Fibroblast of pulmonary artery (primary cell): ENCODE measurements at regions not wholly inside any gene's neighbourhood (a gene's known extent, or its start where the extent isn't known, plus 50 kb on each side); places are given as distances from the start of the nearest gene placed in this dataset.

Experiments
- DNase-seq: peaks from one replicate; pipeline ENCODE4 v3.0.0-alpha.2; 2010; ENCODE audit warnings: low read depth
- H3K4me3 ChIP-seq: replicated peaks from 2 replicates; pipeline ENCODE4 v1.5.1; 2011; ENCODE audit warnings: low read depth, mild to moderate bottlenecking, control low read depth, low read length, moderate library complexity
- TF ChIP-seq, protein P1 (sequence below): IDR thresholded peaks from 2 replicates; pipeline ENCODE4 v1.5.1; 2011; ENCODE audit warnings: mild to moderate bottlenecking, control low read depth, low read length, inconsistent platforms; ENCODE audit errors: missing control alignments

DNA sequence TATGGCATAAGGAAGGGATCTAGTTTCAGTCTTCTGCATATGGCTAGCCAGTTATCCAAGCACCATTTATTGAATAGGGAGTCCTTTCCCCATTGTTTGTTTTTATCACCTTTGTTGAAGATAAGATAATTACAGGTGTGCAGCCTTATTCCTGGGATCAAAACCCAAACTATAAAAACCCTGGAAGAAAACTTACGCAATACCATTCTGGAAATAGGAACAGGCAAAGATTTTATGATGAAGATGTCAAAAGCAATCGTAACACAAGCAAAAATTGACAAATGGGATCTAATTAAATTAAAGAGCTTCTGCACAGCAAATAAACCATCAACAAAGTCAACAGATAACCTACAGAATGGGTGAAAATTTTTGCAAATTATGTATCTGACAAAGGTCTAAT, 128.5 kb upstream of the DCN start:
- no peak for DNase-seq
- no peak overlapping the region for H3K4me3 ChIP-seq
- TF ChIP-seq, protein P1, sequence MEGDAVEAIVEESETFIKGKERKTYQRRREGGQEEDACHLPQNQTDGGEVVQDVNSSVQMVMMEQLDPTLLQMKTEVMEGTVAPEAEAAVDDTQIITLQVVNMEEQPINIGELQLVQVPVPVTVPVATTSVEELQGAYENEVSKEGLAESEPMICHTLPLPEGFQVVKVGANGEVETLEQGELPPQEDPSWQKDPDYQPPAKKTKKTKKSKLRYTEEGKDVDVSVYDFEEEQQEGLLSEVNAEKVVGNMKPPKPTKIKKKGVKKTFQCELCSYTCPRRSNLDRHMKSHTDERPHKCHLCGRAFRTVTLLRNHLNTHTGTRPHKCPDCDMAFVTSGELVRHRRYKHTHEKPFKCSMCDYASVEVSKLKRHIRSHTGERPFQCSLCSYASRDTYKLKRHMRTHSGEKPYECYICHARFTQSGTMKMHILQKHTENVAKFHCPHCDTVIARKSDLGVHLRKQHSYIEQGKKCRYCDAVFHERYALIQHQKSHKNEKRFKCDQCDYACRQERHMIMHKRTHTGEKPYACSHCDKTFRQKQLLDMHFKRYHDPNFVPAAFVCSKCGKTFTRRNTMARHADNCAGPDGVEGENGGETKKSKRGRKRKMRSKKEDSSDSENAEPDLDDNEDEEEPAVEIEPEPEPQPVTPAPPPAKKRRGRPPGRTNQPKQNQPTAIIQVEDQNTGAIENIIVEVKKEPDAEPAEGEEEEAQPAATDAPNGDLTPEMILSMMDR, result no peak

DNA sequence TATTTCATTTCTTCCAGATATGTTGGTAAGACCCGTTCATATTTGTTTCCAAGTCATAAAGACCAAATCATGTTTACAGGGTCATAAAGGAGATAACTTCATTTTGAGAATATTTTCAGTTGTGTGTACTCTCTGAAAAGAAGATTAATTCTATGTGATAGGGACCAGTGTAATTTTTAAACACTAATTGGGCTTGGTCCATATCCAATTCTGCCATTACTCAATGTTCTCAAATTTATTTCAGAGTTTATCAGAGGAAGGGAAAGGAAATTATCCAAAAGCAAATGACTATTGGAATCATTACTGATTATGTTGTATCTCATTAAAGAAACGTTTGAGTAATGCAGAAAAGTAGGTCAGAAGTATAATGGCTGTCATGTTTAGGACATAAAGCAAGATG, 126.8 kb upstream of the DCN start:
- no peak overlapping the region for H3K4me3 ChIP-seq
- TF ChIP-seq, protein P1, result no peak
- DNase-seq, result no peak

DNA sequence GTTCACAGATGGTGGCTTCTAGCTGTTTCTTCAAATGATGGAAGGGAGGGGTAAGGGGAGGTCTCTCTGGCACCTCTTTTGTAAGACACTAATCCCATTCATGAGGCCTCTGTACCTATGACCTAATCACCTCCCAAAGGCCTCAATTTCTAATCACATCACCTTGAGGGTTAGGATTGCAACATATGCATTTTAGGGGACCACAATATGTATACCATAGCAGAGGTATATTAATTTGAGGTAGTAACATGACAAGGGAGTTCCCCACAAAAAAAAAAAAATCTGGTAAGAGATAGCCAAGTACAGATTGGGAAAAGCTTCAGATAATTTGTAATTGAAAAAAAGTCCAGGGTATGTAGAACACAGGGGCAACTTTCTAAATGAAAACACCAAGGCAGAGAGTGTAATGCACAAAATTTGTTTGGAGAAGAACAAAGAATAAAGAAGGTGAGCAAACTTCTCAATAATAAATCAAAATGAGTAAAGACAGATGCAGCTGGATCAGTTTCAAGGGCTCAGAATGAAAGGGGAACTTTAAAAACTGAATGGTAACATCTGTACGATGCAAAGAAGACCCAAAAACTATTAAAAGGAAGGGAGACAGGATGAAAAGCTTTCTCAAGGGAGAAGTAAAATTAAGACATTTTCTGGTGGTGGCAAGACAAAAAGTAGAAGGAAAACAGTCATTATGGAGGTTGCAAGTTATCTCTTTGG, 125.5 kb upstream of the DCN start:
- no peak for DNase-seq
- TF ChIP-seq, protein P1, result no peak
- no peak overlapping the region for H3K4me3 ChIP-seq

DNA sequence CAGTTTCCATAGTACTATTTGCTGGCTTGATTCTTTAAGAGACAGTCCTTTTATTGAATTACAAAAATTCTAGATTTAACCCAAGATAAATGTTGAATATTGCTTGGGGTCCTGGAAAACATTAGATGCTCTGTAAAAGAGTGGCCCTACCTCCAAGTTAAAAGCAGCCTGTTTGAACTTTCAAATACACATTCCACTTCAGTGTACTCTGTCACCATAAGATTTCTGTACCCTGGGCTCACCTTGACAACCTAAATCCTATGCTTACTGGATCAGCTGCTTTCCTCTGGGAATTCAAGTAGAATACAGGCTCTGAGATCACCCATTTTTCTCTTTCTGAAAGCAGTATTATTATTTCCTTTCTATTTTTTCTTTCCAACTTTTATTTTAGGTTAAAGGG, 107.7 kb upstream of the DCN start:
- DNase-seq, result no peak
- TF ChIP-seq, protein P1, result no peak

DNA sequence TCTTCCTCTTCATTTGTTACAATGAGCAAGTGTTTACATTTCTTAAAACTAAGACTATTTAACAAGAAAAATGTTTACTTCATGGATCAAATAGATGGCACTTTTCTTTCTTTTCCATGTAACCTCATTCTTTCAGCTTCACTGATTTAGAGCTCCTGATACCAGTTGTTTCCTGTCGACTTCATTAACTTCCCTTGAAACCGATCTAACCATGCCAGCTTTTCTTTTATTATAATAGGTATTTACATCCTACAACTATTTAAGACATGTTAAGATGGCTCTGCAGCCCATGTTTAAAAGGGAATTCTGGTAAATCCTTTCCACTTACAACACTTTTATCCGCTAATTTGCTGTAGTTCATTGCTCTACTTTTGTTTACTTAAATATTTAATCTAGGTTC, 107.3 kb upstream of the DCN start:
- TF ChIP-seq, protein P1, result no peak
- no peak overlapping the region for H3K4me3 ChIP-seq
- no peak for DNase-seq

More for the DNA sequence above, 107.7 kb upstream of the DCN start:
- H3K4me3 ChIP-seq, result no peak overlapping the region

DNA sequence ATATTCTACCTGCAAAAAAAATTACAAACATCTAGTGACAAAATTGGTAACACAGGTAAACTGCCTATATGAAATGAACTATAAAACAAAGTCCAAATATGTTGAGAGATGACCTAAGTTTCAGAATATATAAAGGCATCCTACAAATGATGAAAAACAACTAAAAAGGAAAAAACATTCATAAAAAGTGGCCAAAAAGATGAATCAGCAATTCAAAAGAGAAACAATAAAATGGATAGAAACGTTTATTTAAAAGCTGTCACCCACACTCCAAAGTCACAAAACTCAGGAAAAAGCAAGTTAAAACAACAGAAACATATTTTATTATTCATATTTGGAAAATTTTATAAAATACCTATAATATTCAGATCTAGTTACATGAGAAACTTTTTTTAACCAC, 106.5 kb upstream of the DCN start:
- no peak for DNase-seq
- H3K4me3 ChIP-seq, result no peak overlapping the region
- TF ChIP-seq, protein P1, result no peak

DNA sequence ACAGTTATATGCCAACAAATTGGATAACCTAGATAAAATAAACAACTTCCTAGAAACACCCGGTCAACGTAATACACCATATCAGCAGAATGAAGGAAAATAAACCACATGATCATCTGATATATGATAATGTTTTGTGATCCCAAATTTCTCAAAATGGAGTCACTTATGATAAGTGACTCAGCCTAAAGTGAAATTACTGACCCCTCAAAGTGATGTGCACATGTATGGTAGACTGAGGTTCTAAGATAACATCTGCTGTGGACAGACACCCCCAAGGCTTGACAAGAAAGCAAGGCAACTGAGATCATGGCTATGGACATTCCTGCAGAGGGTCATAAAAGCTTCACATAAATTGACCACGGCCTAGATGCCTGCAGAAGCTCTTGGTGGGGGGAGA, 105.1 kb upstream of the DCN start:
- DNase-seq, result no peak
- TF ChIP-seq, protein P1, result no peak
- H3K4me3 ChIP-seq, result no peak overlapping the region
